Activated T-helper 2 cell treated with anti-CD3 and anti-CD28 coated beads, Interferon-gamma antibody, Interleukin-2, Interleukin-4, amounts not matched to agents 10 μg/mL and 5 μg/mL and 100 μg/mL, durations not matched to agents 14 hours and 24 hours and 36 hours (primary cell): ENCODE measurements at regions not wholly inside any gene's neighbourhood (a gene's known extent, or its start where the extent isn't known, plus 50 kb on each side); places are given as distances from the start of the nearest gene placed in this dataset.

Experiments
- DNase-seq: peaks from one replicate; pipeline ENCODE4 v3.0.0; 2021; ENCODE audit warnings: low spot score
- H3K27ac Mint-ChIP-seq: one replicate; pipeline ENCODE4 v1.8.0; 2021; ENCODE audit warnings: mixed read lengths
- H3K27me3 Mint-ChIP-seq: one replicate; pipeline ENCODE4 v1.8.0; 2021; ENCODE audit warnings: low read depth, mixed read lengths
- H3K36me3 Mint-ChIP-seq: one replicate; pipeline ENCODE4 v1.8.0; 2021; ENCODE audit warnings: low read depth, mixed read lengths
- H3K4me1 Mint-ChIP-seq: one replicate; pipeline ENCODE4 v1.8.0; 2021; ENCODE audit warnings: low read depth, mixed read lengths
- H3K4me3 Mint-ChIP-seq: one replicate; pipeline ENCODE4 v1.8.0; 2021; ENCODE audit warnings: low read depth, mild to moderate bottlenecking, moderate library complexity, mixed read lengths
- H3K9me3 Mint-ChIP-seq: one replicate; pipeline ENCODE4 v1.8.0; 2021; ENCODE audit warnings: mixed read lengths
- intact Hi-C: fragments of 100-400 bp; cut with micrococcal nuclease; formaldehyde crosslinking; loops from one replicate; pipeline ENCODE4 v1.15.1; 2023

DNA sequence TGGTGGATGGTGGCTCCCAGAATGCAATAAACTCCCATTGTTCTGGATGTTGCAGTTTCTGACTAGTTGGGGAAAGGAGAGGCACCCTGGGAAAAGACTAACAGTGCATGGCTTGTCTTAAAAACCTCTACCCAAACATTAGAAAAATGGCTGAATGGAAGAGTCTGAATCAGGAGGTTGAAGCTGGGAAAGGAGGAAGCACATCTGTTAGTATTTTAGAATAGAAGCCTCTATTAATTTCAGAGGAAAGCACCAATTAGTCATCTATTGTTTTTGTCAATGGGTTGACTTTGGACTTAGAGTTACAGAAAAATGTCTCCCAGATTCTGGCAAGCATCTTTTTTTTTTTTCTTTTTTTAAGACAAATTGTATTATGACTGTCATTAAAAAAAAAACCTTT, 56.1 kb upstream of the ELMO1 start:
- Mint-ChIP-seq H3K4me1 (no peaks in the 10 kb centered on the region), H3K9me3 (no peaks in the 10 kb centered on the region), H3K27ac (no peak overlapping the region), H3K27me3 (peaks cover 41% of the 10 kb centered on the region), H3K4me3 (no peak overlapping the region), H3K36me3 (no peaks in the 10 kb centered on the region)
- no peak for DNase-seq
- intact Hi-C loops: no loop called here

DNA sequence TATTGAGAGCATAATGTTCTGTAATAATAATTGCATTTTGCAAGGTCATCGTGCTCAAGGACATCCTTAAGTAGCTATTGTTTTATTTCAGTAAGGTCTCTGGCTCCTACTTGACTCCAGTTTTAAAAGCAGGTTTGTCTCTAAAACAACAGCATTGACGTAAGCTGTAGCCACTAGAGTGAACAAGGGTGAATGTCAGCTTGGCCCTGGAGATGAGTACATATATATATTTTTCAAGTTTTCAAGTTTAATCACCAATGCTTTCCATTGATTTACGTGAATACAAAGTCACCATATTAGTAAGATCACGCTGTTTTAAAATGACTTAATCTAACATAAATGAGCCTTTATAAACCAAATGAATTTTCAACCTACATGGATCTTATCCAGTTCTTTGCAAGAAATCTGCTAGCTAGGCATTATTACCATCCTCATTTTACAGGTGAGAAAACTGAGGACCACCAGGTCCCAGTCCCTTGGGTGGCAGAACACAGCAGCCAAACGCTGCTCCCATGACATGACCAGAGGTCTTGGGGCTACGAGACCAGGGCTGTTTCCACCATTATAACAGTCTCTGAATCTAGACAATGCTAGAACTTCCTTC, 57.2 kb upstream of the ELMO1 start:
- Mint-ChIP-seq H3K9me3 (no peaks in the 10 kb centered on the region), H3K4me1 (no peaks in the 10 kb centered on the region), H3K4me3 (no peak overlapping the region), H3K27me3 (peaks cover 45% of the 10 kb centered on the region), H3K27ac (no peak overlapping the region), H3K36me3 (no peaks in the 10 kb centered on the region)
- intact Hi-C loops: no loop called here
- no peak for DNase-seq

DNA sequence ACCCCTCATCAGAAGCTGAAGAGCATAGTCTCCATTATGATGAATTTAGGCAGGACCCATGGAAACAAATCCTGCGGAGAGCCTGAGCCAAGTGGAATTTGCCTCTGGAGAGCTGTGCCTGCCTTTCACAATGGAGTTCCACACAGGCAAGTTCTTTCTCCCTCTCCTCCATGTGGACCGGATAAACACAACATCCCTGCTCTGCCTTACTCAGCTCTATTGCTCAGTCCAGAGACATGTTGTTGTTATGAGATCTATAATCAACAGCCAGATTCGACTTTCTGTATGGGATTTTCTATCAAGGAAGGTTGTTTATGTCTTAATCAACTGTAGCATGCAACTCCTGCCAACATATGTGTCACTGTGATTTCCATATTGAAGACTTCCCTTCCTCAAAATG, 59.5 kb upstream of the ELMO1 start:
- Mint-ChIP-seq H3K4me3 (no peak overlapping the region), H3K27ac (no peak overlapping the region), H3K4me1 (no peaks in the 10 kb centered on the region), H3K36me3 (no peaks in the 10 kb centered on the region), H3K27me3 (peaks cover 38% of the 10 kb centered on the region), H3K9me3 (no peaks in the 10 kb centered on the region)
- DNase-seq: no peak
- intact Hi-C loops: no loop called here

DNA sequence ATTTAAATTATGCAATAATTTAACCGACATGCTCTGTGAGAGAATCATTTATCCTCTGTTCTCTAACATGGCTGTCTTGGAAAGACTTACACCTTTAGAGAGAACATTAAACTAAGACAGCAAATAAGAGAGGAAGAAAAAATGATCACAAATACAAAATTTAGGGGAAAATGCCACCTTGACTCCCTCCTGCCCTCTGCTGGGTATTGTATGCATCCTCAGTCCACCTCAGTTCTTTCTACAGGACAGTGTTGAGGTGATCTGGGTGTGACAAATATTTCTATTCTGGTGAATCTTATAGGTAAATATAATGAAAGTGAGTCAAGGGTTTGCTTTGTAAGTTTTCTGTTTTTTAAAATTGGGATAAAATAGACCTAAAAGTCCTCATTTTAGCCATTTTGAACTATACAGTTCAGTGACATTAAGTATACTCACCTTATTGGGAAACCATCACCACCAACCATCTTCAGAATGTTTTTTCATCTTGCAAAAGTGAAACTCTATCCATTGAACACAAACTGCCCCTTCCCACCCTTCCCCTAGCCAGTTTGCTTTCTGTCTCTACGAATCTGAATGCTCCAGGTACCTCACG, 61.5 kb upstream of the ELMO1 start:
- no peaks in the 10 kb centered on the region for H3K9me3 Mint-ChIP-seq
- no peak for DNase-seq
- no peaks in the 10 kb centered on the region for H3K4me1 Mint-ChIP-seq
- H3K36me3 Mint-ChIP-seq: no peaks in the 10 kb centered on the region
- no peak overlapping the region for H3K27ac Mint-ChIP-seq
- no peak overlapping the region for H3K4me3 Mint-ChIP-seq
- H3K27me3 Mint-ChIP-seq: peaks cover 36% of the 10 kb centered on the region
- intact Hi-C loops: loop anchor here (5.0 kb wide), 1 partner anchor 303 kb away; no protein-coding TSS in a partner anchor

DNA sequence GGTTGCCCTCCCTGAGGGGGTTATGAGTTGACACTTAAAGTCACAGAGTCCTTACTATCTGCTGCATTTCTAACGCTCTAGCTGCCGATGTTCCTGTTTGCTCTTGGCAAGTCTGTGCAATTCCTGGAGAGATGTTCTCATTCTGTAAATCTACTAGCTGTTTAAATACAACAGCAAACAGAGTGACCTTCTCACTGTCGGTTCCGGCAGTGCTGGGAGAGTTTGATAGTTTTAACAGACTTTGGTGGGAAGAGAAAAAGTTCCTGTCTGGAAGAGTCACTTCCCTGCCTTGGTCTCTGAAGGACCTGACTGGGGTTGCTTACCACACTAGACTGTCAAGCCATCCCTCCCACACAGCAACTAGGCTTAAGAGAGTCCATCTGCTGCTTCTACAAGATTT, 63.3 kb upstream of the ELMO1 start:
- no peaks in the 10 kb centered on the region for H3K9me3 Mint-ChIP-seq
- H3K27me3 Mint-ChIP-seq: peaks cover 31% of the 10 kb centered on the region
- no peak overlapping the region for H3K27ac Mint-ChIP-seq
- no peaks in the 10 kb centered on the region for H3K36me3 Mint-ChIP-seq
- no peaks in the 10 kb centered on the region for H3K4me1 Mint-ChIP-seq
- no peak overlapping the region for H3K4me3 Mint-ChIP-seq
- intact Hi-C loops: loop anchor here (5.0 kb wide), 1 partner anchor 305 kb away; no protein-coding TSS in a partner anchor
- DNase-seq: no peak

DNA sequence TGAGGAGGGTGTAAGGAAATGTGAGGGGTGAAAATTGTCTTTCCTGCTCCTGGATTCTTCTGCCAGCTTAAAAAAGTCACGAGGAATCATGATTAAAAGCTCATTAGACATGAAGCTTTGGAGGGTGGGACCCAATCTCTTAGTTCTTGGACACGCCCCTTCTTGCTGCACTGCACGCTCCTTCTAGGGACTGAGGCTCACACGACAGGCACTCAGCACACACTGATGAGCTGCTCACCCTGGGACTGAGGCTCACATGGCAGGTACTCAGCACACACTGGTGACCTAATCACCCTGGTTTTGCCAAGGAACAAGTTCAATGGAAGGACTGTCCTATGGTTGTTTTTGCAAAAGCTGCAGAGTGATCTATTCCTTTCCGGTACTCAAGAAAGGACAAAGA, 65.8 kb upstream of the ELMO1 start:
- DNase-seq: no peak
- H3K9me3 Mint-ChIP-seq: no peaks in the 10 kb centered on the region
- H3K27me3 Mint-ChIP-seq: peaks cover 10% of the 10 kb centered on the region
- intact Hi-C loops: loop anchor here (5.0 kb wide), 1 partner anchor 307 kb away; no protein-coding TSS in a partner anchor
- H3K27ac Mint-ChIP-seq: no peak overlapping the region
- H3K4me1 Mint-ChIP-seq: no peaks in the 10 kb centered on the region
- H3K36me3 Mint-ChIP-seq: no peaks in the 10 kb centered on the region
- no peak overlapping the region for H3K4me3 Mint-ChIP-seq

DNA sequence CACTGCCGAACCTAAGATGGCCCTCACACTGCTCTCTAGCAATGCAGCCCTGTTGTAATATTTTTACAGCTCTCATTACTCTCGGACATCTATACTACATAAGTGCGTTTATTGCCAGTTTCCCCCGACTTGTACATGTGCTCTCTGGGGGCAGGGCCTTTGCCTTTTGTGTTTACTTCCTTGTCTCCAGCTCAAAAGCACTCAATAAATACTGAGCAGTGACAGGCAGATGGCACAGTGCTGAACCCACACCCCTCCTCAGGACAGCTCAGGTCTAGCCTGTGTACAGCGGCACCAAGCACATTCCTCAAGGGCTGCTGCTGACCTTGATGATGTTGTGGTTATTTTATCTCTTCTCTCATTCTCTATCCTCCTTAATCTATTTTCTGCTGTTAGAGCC, 68.0 kb upstream of the ELMO1 start:
- DNase-seq: no peak
- H3K9me3 Mint-ChIP-seq: no peaks in the 10 kb centered on the region
- no peaks in the 10 kb centered on the region for H3K4me1 Mint-ChIP-seq
- peaks cover 14% of the 10 kb centered on the region for H3K27me3 Mint-ChIP-seq
- intact Hi-C loops: no loop called here
- no peak overlapping the region for H3K27ac Mint-ChIP-seq
- no peaks in the 10 kb centered on the region for H3K36me3 Mint-ChIP-seq
- H3K4me3 Mint-ChIP-seq: no peak overlapping the region

DNA sequence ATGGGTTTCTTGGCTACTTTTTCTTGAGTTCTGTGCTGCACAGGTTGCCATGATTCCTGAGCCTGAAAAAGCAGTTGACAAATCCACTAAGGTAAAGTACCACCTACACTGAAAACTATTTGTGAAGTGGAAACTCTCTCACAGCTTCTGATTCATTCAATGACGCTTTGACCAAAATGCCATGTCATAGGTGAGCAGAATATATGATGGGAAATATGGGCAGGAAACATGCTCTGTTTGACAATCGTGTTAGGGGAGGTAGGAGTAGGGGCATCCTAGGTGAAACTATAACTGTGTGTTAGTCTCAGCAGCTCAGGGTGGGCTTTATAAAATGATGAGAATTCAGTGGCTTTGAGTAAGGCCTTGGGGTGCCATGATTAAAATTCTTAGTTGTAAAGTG, 69.6 kb upstream of the ELMO1 start:
- no peak for DNase-seq
- Mint-ChIP-seq H3K9me3 (no peaks in the 10 kb centered on the region), H3K27me3 (peaks cover 16% of the 10 kb centered on the region), H3K27ac (no peak overlapping the region), H3K36me3 (no peaks in the 10 kb centered on the region), H3K4me3 (no peak overlapping the region), H3K4me1 (no peaks in the 10 kb centered on the region)
- intact Hi-C loops: no loop called here

DNA sequence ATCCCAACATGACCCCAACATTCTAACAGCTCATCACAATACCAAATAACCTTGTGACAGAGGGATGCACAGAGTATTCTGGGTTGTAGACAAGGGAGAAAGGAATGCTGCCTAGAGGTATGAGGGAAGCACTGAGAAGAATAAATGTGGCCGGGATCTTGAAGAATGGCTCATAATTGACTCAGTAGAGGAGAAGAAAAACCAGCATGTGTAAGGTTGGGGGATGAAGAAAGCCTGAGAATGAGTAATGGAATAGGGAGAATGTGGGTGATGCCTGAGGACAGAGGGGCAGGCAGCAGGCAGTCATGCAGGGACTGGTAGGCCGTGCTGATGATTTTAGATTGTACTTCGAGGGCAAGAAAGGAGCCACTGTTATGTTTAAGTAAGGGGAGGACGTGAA, 75.4 kb upstream of the ELMO1 start:
- Mint-ChIP-seq H3K4me1 (no peaks in the 10 kb centered on the region), H3K4me3 (no peak overlapping the region), H3K27me3 (peaks cover 23% of the 10 kb centered on the region), H3K36me3 (no peaks in the 10 kb centered on the region), H3K27ac (no peak overlapping the region), H3K9me3 (no peaks in the 10 kb centered on the region)
- intact Hi-C loops: no loop called here
- no peak for DNase-seq

DNA sequence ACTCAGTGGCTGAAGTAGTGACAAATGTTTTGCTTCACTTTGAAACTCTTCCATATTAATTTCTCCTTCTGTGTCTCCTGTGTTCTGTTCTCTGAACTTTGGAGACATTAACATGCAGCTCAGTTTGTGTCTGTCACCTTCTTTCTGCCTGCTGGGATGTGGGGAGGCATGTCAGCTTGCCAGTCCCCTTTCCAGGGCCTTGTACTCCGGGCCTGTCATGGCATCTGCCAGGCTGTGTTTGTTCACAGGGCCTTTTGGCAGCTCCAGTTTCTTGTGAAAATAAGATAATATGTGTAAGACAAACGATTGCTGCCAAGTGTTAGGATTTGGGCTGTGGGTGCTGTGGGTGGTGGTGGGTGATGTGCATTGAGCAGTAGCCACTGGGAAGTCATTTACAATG, 76.1 kb upstream of the ELMO1 start:
- Mint-ChIP-seq H3K9me3 (no peaks in the 10 kb centered on the region), H3K27ac (no peak overlapping the region), H3K27me3 (peaks cover 20% of the 10 kb centered on the region), H3K4me3 (no peak overlapping the region), H3K36me3 (no peaks in the 10 kb centered on the region), H3K4me1 (no peaks in the 10 kb centered on the region)
- DNase-seq: no peak
- intact Hi-C loops: no loop called here

DNA sequence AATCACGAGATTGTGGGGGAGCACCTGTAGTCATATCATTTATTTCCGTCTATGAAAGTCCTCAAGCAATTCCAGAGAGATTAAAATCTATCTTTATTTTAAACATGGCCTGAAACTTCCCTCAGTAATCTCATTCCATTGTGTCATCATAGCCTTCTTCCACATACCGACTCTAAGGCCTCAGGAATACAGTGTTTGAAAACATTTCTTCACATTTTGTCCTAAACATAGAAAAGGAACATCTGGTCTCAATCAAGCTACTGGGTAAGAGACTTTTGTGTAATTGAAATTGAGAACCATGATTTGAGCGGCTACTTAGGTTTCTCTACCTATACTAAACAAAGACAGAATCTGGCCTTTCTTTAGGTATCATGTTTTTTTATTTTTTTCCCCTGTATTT, 78.0 kb upstream of the ELMO1 start:
- intact Hi-C loops: no loop called here
- H3K4me3 Mint-ChIP-seq: no peak overlapping the region
- no peaks in the 10 kb centered on the region for H3K36me3 Mint-ChIP-seq
- no peaks in the 10 kb centered on the region for H3K9me3 Mint-ChIP-seq
- H3K27me3 Mint-ChIP-seq: peaks cover 16% of the 10 kb centered on the region
- no peak for DNase-seq
- H3K27ac Mint-ChIP-seq: no peak overlapping the region
- H3K4me1 Mint-ChIP-seq: no peaks in the 10 kb centered on the region

DNA sequence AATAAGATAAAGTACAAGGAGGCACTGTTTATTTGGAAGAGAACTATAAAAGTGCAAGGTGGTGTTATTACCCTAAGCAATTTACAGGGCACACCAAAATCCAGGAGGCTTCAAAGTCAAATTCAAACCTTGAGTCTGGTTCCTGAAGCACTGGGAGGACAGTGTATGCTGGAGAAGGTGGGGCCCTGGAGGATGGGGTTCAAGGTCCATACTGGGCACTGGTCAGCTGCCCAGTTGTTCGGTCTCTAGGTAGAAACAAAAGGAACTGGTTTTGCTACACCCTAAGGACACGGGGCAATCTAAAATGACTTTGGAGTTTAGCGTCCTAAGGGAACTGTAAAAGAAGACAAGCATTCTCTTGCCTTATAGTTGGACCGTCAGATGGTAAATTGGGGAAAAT, 78.4 kb upstream of the ELMO1 start:
- H3K27ac Mint-ChIP-seq: no peak overlapping the region
- H3K36me3 Mint-ChIP-seq: no peaks in the 10 kb centered on the region
- intact Hi-C loops: no loop called here
- DNase-seq: no peak
- H3K4me1 Mint-ChIP-seq: no peaks in the 10 kb centered on the region
- no peaks in the 10 kb centered on the region for H3K9me3 Mint-ChIP-seq
- H3K4me3 Mint-ChIP-seq: no peak overlapping the region
- peaks cover 16% of the 10 kb centered on the region for H3K27me3 Mint-ChIP-seq

DNA sequence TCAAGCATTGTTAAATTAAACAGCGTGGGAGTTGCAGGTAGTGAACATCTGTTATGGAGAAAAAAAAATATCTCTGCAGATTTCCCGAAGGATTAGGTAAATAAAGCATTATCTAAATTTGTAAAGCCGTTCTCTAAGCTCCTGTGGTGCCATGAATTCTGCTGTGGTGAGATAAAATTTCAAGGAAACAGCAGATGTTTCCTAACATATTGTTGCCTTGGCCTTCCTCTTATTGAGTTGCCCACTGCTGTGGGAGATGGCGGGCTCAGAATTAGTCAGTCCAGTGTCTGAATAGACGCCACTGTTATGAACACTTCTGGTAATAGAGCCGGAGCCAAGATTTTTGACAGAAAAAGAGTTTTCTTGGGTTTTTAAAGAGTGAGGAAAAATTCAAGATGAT, 82.6 kb upstream of the ELMO1 start:
- intact Hi-C loops: no loop called here
- Mint-ChIP-seq H3K36me3 (no peaks in the 10 kb centered on the region), H3K27ac (no peak overlapping the region), H3K4me1 (no peaks in the 10 kb centered on the region), H3K4me3 (no peak overlapping the region), H3K9me3 (no peaks in the 10 kb centered on the region), H3K27me3 (peaks cover 14% of the 10 kb centered on the region)
- no peak for DNase-seq

DNA sequence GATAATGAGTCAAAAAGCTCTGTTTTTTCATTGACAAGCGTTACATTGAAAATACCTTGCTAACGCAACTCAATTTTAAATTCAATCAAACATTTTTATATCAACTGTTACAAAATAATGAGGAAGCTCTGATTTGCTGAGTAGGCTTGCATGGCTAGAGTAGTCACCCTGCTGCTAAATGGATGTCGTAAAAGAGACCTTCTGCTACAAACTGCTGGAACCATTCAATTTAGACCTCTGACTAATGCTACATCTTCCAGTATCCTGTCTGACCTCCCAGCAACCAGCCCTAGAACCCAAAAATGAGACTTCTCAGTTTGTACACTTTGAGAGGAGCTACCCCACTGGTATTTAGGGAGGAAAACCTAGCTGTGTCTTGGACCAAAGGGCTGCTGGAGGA, 84.0 kb upstream of the ELMO1 start:
- no peak for DNase-seq
- H3K4me1 Mint-ChIP-seq: no peaks in the 10 kb centered on the region
- no peak overlapping the region for H3K4me3 Mint-ChIP-seq
- H3K9me3 Mint-ChIP-seq: no peaks in the 10 kb centered on the region
- no peaks in the 10 kb centered on the region for H3K36me3 Mint-ChIP-seq
- intact Hi-C loops: no loop called here
- peaks cover 19% of the 10 kb centered on the region for H3K27me3 Mint-ChIP-seq
- H3K27ac Mint-ChIP-seq: no peak overlapping the region
